ENCODE measurements at regions not wholly inside any gene's neighbourhood (a gene's known extent, or its start where the extent isn't known, plus 50 kb on each side); places are given as distances from the start of the nearest gene placed in this dataset.

DNA sequence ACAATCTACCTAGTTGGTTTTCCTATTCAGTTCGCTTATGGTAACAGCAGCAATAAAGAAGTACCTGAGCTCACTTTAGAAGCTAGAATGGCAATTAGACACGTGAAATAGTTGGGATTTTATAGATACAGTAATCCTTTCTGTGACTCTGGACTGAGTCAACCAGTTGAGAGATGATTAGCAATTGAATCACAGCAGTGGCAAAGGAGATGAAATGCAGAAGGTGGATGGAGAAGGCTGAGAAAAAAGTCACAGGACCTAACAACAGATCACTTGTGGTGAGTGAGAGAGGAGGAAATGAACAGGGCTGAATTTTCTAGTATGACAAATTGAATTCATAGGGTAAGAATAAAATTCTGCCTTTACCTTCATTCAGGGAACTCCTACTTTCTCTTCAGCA lies 197.1 kb upstream of the MAGEB18 start:
- ChIA-PET POLR2A (no interaction called here), CTCF (no interaction called here)
- Mint-ChIP-seq H3K4me3 (no peak overlapping the region), H3K36me3 (no peaks in the 10 kb centered on the region), H3K4me1 (peaks cover 5% of the 10 kb centered on the region), H3K27me3 (ENCODE audit: low read depth) (no peaks in the 10 kb centered on the region), H3K9me3 (no peaks in the 10 kb centered on the region), H3K27ac (no peak overlapping the region)
- no peak for DNase-seq (ENCODE audit: low spot score)
- TF ChIP-seq TEAD1 (CRISPR knock-in tag; IDR thresholded peaks at IDR 0.05) = no peak
- no peak for TF ChIP-seq ESRRA (CRISPR knock-in tag; IDR thresholded peaks at IDR 0.05; ENCODE audit: borderline replicate concordance)
- ATAC-seq = no peak

DNA sequence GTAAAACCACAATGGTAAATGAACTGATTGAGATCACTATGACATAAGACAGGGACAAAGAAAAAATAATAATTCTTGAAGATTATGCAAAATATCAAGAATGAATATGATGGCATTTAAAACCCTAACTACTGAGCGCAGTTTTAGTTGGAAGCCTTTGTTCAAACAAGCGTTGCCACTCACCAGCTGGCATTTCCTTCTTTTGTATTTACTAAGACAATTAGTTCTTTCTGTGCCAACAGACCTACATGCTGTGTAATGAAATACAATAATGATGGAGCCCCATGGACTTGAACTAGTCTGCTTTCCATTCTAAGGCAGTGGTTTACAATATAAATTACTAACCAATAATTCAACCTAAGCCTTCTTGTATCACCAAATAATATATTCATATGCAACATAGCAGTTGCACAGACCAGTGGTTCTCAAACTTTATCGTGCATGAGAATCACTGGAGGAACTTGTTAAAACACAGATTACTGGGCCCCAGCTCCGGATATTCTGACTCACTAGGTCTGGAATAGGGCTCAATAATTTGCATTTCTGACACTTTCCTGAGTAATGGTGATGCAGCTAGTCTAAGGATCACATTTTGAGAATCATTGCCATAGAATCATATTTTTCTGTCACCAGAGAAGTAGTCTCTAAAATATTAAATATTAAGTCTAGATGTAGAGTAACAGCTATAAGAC lies 196.4 kb upstream of the MAGEB18 start:
- H3K9me3 Mint-ChIP-seq = peaks cover 6% of the 10 kb centered on the region
- no peak for DNase-seq (ENCODE audit: low spot score)

DNA sequence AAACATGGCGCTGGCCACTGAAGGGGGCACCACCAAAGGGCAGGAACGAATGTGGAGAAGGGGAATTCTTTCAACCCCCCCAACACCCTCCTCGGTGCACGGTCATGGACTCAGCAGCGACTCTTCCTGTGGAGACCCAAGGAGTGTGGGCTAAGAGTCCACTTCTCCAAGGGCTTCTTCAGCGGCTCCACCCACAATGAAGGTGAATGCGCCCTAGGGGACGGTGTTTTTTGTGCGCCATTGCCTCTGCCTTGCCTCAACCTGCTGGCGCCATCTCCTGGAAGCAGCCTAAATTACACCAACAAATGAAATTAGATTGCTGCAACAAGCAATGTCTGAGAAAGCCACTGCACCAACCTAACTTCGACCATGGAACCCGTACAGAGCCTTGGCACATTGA lies 169.2 kb upstream of the MAGEB18 start:
- no peaks in the 10 kb centered on the region for H3K4me1 Mint-ChIP-seq
- TF ChIP-seq, protein P1, sequence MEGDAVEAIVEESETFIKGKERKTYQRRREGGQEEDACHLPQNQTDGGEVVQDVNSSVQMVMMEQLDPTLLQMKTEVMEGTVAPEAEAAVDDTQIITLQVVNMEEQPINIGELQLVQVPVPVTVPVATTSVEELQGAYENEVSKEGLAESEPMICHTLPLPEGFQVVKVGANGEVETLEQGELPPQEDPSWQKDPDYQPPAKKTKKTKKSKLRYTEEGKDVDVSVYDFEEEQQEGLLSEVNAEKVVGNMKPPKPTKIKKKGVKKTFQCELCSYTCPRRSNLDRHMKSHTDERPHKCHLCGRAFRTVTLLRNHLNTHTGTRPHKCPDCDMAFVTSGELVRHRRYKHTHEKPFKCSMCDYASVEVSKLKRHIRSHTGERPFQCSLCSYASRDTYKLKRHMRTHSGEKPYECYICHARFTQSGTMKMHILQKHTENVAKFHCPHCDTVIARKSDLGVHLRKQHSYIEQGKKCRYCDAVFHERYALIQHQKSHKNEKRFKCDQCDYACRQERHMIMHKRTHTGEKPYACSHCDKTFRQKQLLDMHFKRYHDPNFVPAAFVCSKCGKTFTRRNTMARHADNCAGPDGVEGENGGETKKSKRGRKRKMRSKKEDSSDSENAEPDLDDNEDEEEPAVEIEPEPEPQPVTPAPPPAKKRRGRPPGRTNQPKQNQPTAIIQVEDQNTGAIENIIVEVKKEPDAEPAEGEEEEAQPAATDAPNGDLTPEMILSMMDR (IDR thresholded peaks at IDR 0.05) = peak; percentile 46
- TF ChIP-seq, protein P2, sequence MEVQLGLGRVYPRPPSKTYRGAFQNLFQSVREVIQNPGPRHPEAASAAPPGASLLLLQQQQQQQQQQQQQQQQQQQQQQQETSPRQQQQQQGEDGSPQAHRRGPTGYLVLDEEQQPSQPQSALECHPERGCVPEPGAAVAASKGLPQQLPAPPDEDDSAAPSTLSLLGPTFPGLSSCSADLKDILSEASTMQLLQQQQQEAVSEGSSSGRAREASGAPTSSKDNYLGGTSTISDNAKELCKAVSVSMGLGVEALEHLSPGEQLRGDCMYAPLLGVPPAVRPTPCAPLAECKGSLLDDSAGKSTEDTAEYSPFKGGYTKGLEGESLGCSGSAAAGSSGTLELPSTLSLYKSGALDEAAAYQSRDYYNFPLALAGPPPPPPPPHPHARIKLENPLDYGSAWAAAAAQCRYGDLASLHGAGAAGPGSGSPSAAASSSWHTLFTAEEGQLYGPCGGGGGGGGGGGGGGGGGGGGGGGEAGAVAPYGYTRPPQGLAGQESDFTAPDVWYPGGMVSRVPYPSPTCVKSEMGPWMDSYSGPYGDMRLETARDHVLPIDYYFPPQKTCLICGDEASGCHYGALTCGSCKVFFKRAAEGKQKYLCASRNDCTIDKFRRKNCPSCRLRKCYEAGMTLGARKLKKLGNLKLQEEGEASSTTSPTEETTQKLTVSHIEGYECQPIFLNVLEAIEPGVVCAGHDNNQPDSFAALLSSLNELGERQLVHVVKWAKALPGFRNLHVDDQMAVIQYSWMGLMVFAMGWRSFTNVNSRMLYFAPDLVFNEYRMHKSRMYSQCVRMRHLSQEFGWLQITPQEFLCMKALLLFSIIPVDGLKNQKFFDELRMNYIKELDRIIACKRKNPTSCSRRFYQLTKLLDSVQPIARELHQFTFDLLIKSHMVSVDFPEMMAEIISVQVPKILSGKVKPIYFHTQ (CRISPR knock-in tag; IDR thresholded peaks at IDR 0.05) = no peak
- no peak for TF ChIP-seq ZNF232 (CRISPR knock-in tag; IDR thresholded peaks at IDR 0.05)
- ATAC-seq (peak; percentile 85), DNase-seq (ENCODE audit: low spot score) (peak; percentile 67)
- ChIA-PET POLR2A (no interaction called here), CTCF (no interaction called here)
- H3K4me3 Mint-ChIP-seq = no peak overlapping the region
- H3K36me3 Mint-ChIP-seq = no peaks in the 10 kb centered on the region; the same call in 1 of the 2 replicates
- H3K27ac Mint-ChIP-seq = no peak overlapping the region
- no peaks in the 10 kb centered on the region for H3K27me3 Mint-ChIP-seq (ENCODE audit: low read depth)
- H3K9me3 Mint-ChIP-seq = peaks cover 11% of the 10 kb centered on the region; the same call in 1 of the 2 replicates

More for the DNA sequence above, 196.4 kb upstream of the MAGEB18 start:
- Mint-ChIP-seq H3K27ac (no peak overlapping the region), H3K4me1 (peaks cover 5% of the 10 kb centered on the region), H3K36me3 (no peaks in the 10 kb centered on the region), H3K27me3 (ENCODE audit: low read depth) (no peaks in the 10 kb centered on the region), H3K4me3 (no peak overlapping the region)
- ATAC-seq = no peak
- TF ChIP-seq TEAD4 (CRISPR knock-in tag; IDR thresholded peaks at IDR 0.05) = no peak
- TF ChIP-seq, protein P3, sequence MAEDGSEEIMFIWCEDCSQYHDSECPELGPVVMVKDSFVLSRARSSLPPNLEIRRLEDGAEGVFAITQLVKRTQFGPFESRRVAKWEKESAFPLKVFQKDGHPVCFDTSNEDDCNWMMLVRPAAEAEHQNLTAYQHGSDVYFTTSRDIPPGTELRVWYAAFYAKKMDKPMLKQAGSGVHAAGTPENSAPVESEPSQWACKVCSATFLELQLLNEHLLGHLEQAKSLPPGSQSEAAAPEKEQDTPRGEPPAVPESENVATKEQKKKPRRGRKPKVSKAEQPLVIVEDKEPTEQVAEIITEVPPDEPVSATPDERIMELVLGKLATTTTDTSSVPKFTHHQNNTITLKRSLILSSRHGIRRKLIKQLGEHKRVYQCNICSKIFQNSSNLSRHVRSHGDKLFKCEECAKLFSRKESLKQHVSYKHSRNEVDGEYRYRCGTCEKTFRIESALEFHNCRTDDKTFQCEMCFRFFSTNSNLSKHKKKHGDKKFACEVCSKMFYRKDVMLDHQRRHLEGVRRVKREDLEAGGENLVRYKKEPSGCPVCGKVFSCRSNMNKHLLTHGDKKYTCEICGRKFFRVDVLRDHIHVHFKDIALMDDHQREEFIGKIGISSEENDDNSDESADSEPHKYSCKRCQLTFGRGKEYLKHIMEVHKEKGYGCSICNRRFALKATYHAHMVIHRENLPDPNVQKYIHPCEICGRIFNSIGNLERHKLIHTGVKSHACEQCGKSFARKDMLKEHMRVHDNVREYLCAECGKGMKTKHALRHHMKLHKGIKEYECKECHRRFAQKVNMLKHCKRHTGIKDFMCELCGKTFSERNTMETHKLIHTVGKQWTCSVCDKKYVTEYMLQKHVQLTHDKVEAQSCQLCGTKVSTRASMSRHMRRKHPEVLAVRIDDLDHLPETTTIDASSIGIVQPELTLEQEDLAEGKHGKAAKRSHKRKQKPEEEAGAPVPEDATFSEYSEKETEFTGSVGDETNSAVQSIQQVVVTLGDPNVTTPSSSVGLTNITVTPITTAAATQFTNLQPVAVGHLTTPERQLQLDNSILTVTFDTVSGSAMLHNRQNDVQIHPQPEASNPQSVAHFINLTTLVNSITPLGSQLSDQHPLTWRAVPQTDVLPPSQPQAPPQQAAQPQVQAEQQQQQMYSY (CRISPR knock-in tag; IDR thresholded peaks at IDR 0.05) = no peak
- TF ChIP-seq, protein P4, sequence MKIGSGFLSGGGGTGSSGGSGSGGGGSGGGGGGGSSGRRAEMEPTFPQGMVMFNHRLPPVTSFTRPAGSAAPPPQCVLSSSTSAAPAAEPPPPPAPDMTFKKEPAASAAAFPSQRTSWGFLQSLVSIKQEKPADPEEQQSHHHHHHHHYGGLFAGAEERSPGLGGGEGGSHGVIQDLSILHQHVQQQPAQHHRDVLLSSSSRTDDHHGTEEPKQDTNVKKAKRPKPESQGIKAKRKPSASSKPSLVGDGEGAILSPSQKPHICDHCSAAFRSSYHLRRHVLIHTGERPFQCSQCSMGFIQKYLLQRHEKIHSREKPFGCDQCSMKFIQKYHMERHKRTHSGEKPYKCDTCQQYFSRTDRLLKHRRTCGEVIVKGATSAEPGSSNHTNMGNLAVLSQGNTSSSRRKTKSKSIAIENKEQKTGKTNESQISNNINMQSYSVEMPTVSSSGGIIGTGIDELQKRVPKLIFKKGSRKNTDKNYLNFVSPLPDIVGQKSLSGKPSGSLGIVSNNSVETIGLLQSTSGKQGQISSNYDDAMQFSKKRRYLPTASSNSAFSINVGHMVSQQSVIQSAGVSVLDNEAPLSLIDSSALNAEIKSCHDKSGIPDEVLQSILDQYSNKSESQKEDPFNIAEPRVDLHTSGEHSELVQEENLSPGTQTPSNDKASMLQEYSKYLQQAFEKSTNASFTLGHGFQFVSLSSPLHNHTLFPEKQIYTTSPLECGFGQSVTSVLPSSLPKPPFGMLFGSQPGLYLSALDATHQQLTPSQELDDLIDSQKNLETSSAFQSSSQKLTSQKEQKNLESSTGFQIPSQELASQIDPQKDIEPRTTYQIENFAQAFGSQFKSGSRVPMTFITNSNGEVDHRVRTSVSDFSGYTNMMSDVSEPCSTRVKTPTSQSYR (CRISPR knock-in tag; IDR thresholded peaks at IDR 0.05) = no peak
- no peak for TF ChIP-seq SMAD4 (CRISPR knock-in tag; IDR thresholded peaks at IDR 0.05)
- no peak for TF ChIP-seq NR3C1 (CRISPR knock-in tag; conservative IDR thresholded peaks at IDR 0.05; ENCODE audit: low read depth)
- TF ChIP-seq, protein P5, sequence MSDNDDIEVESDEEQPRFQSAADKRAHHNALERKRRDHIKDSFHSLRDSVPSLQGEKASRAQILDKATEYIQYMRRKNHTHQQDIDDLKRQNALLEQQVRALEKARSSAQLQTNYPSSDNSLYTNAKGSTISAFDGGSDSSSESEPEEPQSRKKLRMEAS (CRISPR knock-in tag; IDR thresholded peaks at IDR 0.05) = no peak
- no peak for TF ChIP-seq ZNF121 (CRISPR knock-in tag; IDR thresholded peaks at IDR 0.05)
- no peak for TF ChIP-seq CREM (CRISPR knock-in tag; IDR thresholded peaks at IDR 0.05)
- TF ChIP-seq, protein P6, sequence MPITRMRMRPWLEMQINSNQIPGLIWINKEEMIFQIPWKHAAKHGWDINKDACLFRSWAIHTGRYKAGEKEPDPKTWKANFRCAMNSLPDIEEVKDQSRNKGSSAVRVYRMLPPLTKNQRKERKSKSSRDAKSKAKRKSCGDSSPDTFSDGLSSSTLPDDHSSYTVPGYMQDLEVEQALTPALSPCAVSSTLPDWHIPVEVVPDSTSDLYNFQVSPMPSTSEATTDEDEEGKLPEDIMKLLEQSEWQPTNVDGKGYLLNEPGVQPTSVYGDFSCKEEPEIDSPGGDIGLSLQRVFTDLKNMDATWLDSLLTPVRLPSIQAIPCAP (CRISPR knock-in tag; IDR thresholded peaks at IDR 0.05) = no peak
- TF ChIP-seq ZBTB21 (CRISPR knock-in tag; IDR thresholded peaks at IDR 0.05; ENCODE audit: borderline replicate concordance) = no peak
- no peak for TF ChIP-seq KAT7 (CRISPR knock-in tag; IDR thresholded peaks at IDR 0.05; ENCODE audit: borderline replicate concordance)
- no peak for TF ChIP-seq ZNF423 (CRISPR knock-in tag; IDR thresholded peaks at IDR 0.05)
- TF ChIP-seq SP1 (CRISPR knock-in tag; conservative IDR thresholded peaks at IDR 0.05) = no peak
- no peak for TF ChIP-seq TEAD1 (CRISPR knock-in tag; IDR thresholded peaks at IDR 0.05)
- no peak for TF ChIP-seq ZNF317 (CRISPR knock-in tag; IDR thresholded peaks at IDR 0.05; ENCODE audit: borderline replicate concordance, low read depth)
- no peak for TF ChIP-seq MYBL2 (CRISPR knock-in tag; IDR thresholded peaks at IDR 0.05)
- CTCF ChIA-PET = no interaction called here
- POLR2A ChIA-PET = no interaction called here
